H9 (cell line): ENCODE measurements at regions not wholly inside any gene's neighbourhood (a gene's known extent, or its start where the extent isn't known, plus 50 kb on each side); places are given as distances from the start of the nearest gene placed in this dataset.

Experiments used
- DNase-seq: peaks from one replicate; pipeline ENCODE4 v3.0.0-alpha.2; 2017
- H2AFZ ChIP-seq: one replicate; pipeline ENCODE4 v1.6.1; 2013; ENCODE audit warnings: mild to moderate bottlenecking, low read length, control low read depth, moderate library complexity
- H2AK5ac ChIP-seq: 2 replicates; pipeline ENCODE4 v1.6.1; 2013; ENCODE audit warnings: low read length, control low read depth, mixed read lengths; ENCODE audit not compliant: insufficient read length
- H2BK120ac ChIP-seq: one replicate; pipeline ENCODE4 v1.6.1; 2013; ENCODE audit warnings: low read depth, mild to moderate bottlenecking, low read length, control low read depth, inconsistent platforms; ENCODE audit not compliant: poor library complexity, severe bottlenecking
- H2BK12ac ChIP-seq: 2 replicates; pipeline ENCODE4 v1.6.1; 2013; ENCODE audit warnings: low read length, control low read depth, mixed read lengths, low read depth; ENCODE audit not compliant: insufficient read length
- H2BK15ac ChIP-seq: 2 replicates; pipeline ENCODE4 v1.6.1; 2013; ENCODE audit warnings: low read depth, low read length, control low read depth
- H2BK20ac ChIP-seq: one replicate; pipeline ENCODE4 v1.6.1; 2013; ENCODE audit warnings: low read depth, mild to moderate bottlenecking, low read length, control low read depth, inconsistent platforms; ENCODE audit not compliant: poor library complexity, severe bottlenecking
- H2BK5ac ChIP-seq: 2 replicates; pipeline ENCODE4 v1.6.1; 2013; ENCODE audit warnings: low read length, control low read depth, mixed read lengths; ENCODE audit not compliant: insufficient read length
- H3K14ac ChIP-seq: 2 replicates; pipeline ENCODE4 v1.6.1; 2013; ENCODE audit warnings: low read length, control low read depth; ENCODE audit not compliant: insufficient read depth
- H3K18ac ChIP-seq: 2 replicates; pipeline ENCODE4 v1.6.1; 2013; ENCODE audit warnings: low read depth, mild to moderate bottlenecking, mixed read lengths, low read length, control low read depth; ENCODE audit not compliant: insufficient read length
- H3K23ac ChIP-seq: 2 replicates; pipeline ENCODE4 v1.6.1; 2013; ENCODE audit warnings: low read length, control low read depth, mixed read lengths, low read depth; ENCODE audit not compliant: insufficient read length
- H3K23me2 ChIP-seq: 2 replicates; pipeline ENCODE4 v1.6.1; 2013; ENCODE audit warnings: low read depth, mild to moderate bottlenecking, mixed read lengths, low read length, control low read depth; ENCODE audit not compliant: insufficient read length, poor library complexity, severe bottlenecking
- H3K27ac ChIP-seq: 2 replicates; pipeline ENCODE4 v1.5.1; 2013; ENCODE audit warnings: low read length, control low read depth, mixed read lengths, low read depth; ENCODE audit not compliant: insufficient read length
- H3K27me3 ChIP-seq: 2 replicates; pipeline ENCODE4 v1.6.1; 2013; ENCODE audit warnings: low read length, control low read depth, inconsistent platforms; ENCODE audit not compliant: insufficient read depth
- H3K4ac ChIP-seq: 2 replicates; pipeline ENCODE4 v1.6.1; 2013; ENCODE audit warnings: low read depth, mild to moderate bottlenecking, control low read depth, inconsistent platforms, low read length, moderate library complexity
- H3K4me1 ChIP-seq: 2 replicates; pipeline ENCODE4 v1.6.1; 2013; ENCODE audit warnings: low read length, control low read depth, inconsistent platforms; ENCODE audit not compliant: insufficient read depth
- H3K4me2 ChIP-seq: 2 replicates; pipeline ENCODE4 v1.6.1; 2013; ENCODE audit warnings: low read length, control low read depth, mixed read lengths; ENCODE audit not compliant: insufficient read length, insufficient read depth
- H3K56ac ChIP-seq: 2 replicates; pipeline ENCODE4 v1.6.1; 2013; ENCODE audit warnings: low read depth, mild to moderate bottlenecking, mixed read lengths, low read length, control low read depth; ENCODE audit not compliant: insufficient read length
- H3K79me1 ChIP-seq: 2 replicates; pipeline ENCODE4 v1.6.1; 2013; ENCODE audit warnings: low read depth, mild to moderate bottlenecking, moderate library complexity, low read length, control low read depth, inconsistent platforms; ENCODE audit not compliant: insufficient read depth, poor library complexity, severe bottlenecking
- H3K79me2 ChIP-seq: 2 replicates; pipeline ENCODE4 v1.6.1; 2013; ENCODE audit warnings: low read length, control low read depth, inconsistent platforms; ENCODE audit not compliant: insufficient read depth
- H3K9ac ChIP-seq: 2 replicates; pipeline ENCODE4 v1.6.1; 2013; ENCODE audit warnings: low read length, control low read depth, mixed read lengths; ENCODE audit not compliant: insufficient read length; ENCODE audit errors: extremely low read depth
- H3K9me3 ChIP-seq: one replicate; pipeline ENCODE4 v1.6.1; 2013; ENCODE audit warnings: low read depth, low read length, inconsistent platforms; ENCODE audit not compliant: control insufficient read depth
- H3T11ph ChIP-seq: one replicate; pipeline ENCODE4 v1.6.1; 2013; ENCODE audit warnings: mild to moderate bottlenecking, low read length, control low read depth, inconsistent platforms
- H4K20me1 ChIP-seq: one replicate; pipeline ENCODE4 v1.6.1; 2013; ENCODE audit not compliant: control insufficient read depth, insufficient read length, insufficient read depth
- H4K5ac ChIP-seq: 2 replicates; pipeline ENCODE4 v1.6.1; 2013; ENCODE audit warnings: low read depth, mild to moderate bottlenecking, mixed read lengths, low read length, control low read depth; ENCODE audit not compliant: insufficient read length
- H4K8ac ChIP-seq: replicated peaks from 2 replicates; pipeline ENCODE4 v1.6.1; 2013; ENCODE audit warnings: low read length, control low read depth, mixed read lengths, low read depth; ENCODE audit not compliant: insufficient read length
- H4K91ac ChIP-seq: 2 replicates; pipeline ENCODE4 v1.6.1; 2013; ENCODE audit warnings: low read depth, mild to moderate bottlenecking, moderate library complexity, mixed read lengths, low read length, control low read depth; ENCODE audit not compliant: insufficient read length
- H3K27ac Mint-ChIP-seq, 3 experiments: 2 replicates in 2 of 3; 3 replicates in 1 of 3; pipeline ENCODE4 v1.8.0; 2020 to 2021; ENCODE audit warnings: mixed read lengths in 3 of 3, mild to moderate bottlenecking in 1 of 3, moderate library complexity in 1 of 3
- H3K27me3 Mint-ChIP-seq: 2 replicates; pipeline ENCODE4 v1.8.0; 2021; ENCODE audit warnings: low read depth, mild to moderate bottlenecking, moderate library complexity, mixed read lengths
- H3K36me3 Mint-ChIP-seq, 3 experiments: 2 replicates in 2 of 3; 3 replicates in 1 of 3; pipeline ENCODE4 v1.8.0; 2020 to 2021; ENCODE audit warnings: low read depth in 3 of 3, mixed read lengths in 3 of 3; ENCODE audit not compliant: insufficient read depth in 1 of 3
- H3K4me1 Mint-ChIP-seq, 2 experiments: 2 replicates each; pipeline ENCODE4 v1.8.0; 2020; ENCODE audit warnings: mixed read lengths in 2 of 2
- H3K4me3 Mint-ChIP-seq, 2 experiments: 2 replicates in 1 of 2; 3 replicates in 1 of 2; pipeline ENCODE4 v1.8.0; 2020 to 2021; ENCODE audit warnings: mild to moderate bottlenecking in 2 of 2, mixed read lengths in 2 of 2, moderate library complexity in 1 of 2
- H3K9me3 Mint-ChIP-seq, 2 experiments: 2 replicates in 1 of 2; 3 replicates in 1 of 2; pipeline ENCODE4 v1.8.0; 2020; ENCODE audit warnings: mild to moderate bottlenecking in 2 of 2, mixed read lengths in 2 of 2, moderate library complexity in 1 of 2
- CTCF ChIP-seq: fragments of 200-600 bp; sonication (generic); conservative IDR thresholded peaks from 3 replicates; pipeline ENCODE4 v1.8.0; 2021; ENCODE audit warnings: antibody characterized with exemption, mild to moderate bottlenecking
- WGBS: extraction: QIAGEN DNeasy Blood & Tissue Kit; methylation state at CpG from one replicate; pipeline ENCODE4 v1.1.7; 2013; ENCODE audit warnings: missing lambda C conversion rate, low lambda C conversion rate, mixed read lengths; ENCODE audit not compliant: insufficient read length; ENCODE audit errors: extremely low coverage; 5-methylcytosine and 5-hydroxymethylcytosine counted together

- H2BK15ac ChIP-seq = no peak overlapping the region
- TF ChIP-seq CTCF = no peak
- H2BK120ac ChIP-seq = no peak overlapping the region
- H4K91ac ChIP-seq = no peak overlapping the region
- H3K4me1 ChIP-seq = no peaks in the 10 kb centered on the region
- no peak overlapping the region for H2AFZ ChIP-seq
- H3K56ac ChIP-seq = no peak overlapping the region
- no peaks in the 10 kb centered on the region for H3K79me2 ChIP-seq
- no peaks in the 10 kb centered on the region for H3K79me1 ChIP-seq
- Mint-ChIP-seq H3K4me3 (no peak overlapping the region), H3K9me3 (0 out of 5 replicates have a peak, but pooled peaks cover 0 to 3% of the 10 kb centered on the region in 2 experiments), H3K27ac (no peak overlapping the region), H3K27me3 (no peaks in the 10 kb centered on the region), H3K4me1 (no peaks in the 10 kb centered on the region), H3K36me3 (no peaks in the 10 kb centered on the region)
- no peak overlapping the region for H3K27ac ChIP-seq
- no peak overlapping the region for H3K14ac ChIP-seq
- no peak overlapping the region for H2BK20ac ChIP-seq
- no peak overlapping the region for H4K8ac ChIP-seq
- H4K5ac ChIP-seq = no peak overlapping the region
- H3K9ac ChIP-seq = no peak overlapping the region
- H3K4ac ChIP-seq = no peak overlapping the region
- no peak for DNase-seq
- no peak overlapping the region for H3K4me2 ChIP-seq
- H3K23me2 ChIP-seq = no peaks in the 10 kb centered on the region
- no peaks in the 10 kb centered on the region for H3K27me3 ChIP-seq
- H4K20me1 ChIP-seq = no peaks in the 10 kb centered on the region
- no CpG with 5 or more reads among the region's 4 CpGs for WGBS
- no peak overlapping the region for H2BK12ac ChIP-seq
- no peak overlapping the region for H3T11ph ChIP-seq
- H2AK5ac ChIP-seq = no peak overlapping the region
- no peak overlapping the region for H2BK5ac ChIP-seq
- H3K18ac ChIP-seq = no peak overlapping the region
- H3K23ac ChIP-seq = no peak overlapping the region
- no peaks in the 10 kb centered on the region for H3K9me3 ChIP-seq
Measured at GRCh38 chr15:39282663-39283208, 298.1 kb upstream of the THBS1 start.
